Astrocyte of the cerebellum (primary cell): ENCODE measurements at regions not wholly inside any gene's neighbourhood (a gene's known extent, or its start where the extent isn't known, plus 50 kb on each side); places are given as distances from the start of the nearest gene placed in this dataset.
A peak's percentile ranks its signal among the peaks of the same experiment; 100 is the strongest.

ENCODE experiments used
- DNase-seq: peaks from one replicate; pipeline ENCODE4 v3.0.0-alpha.2; 2011; ENCODE audit warnings: low read depth
- H3K4me3 ChIP-seq: 2 replicates; pipeline ENCODE4 v1.5.1; 2011; ENCODE audit warnings: mild to moderate bottlenecking, low read depth, low read length, moderate library complexity
- CTCF ChIP-seq: IDR thresholded peaks from 2 replicates; pipeline ENCODE4 v1.5.1; 2012; ENCODE audit warnings: low read length, low read depth, moderate library complexity, mild to moderate bottlenecking; ENCODE audit errors: missing control alignments
- in situ Hi-C: cut with HindIII; loops from 2 replicates; pipeline ENCODE4 v1.10.0; 2017; ENCODE audit warnings: low sequenced_read_pairs

GRCh38 chr4:154977228-154977627 is 196.2 kb downstream of the RBM46 start:
- TF ChIP-seq CTCF, result no peak
- no peak overlapping the region for H3K4me3 ChIP-seq
- DNase-seq, result no peak
- in situ Hi-C loops, result no loop called here

- DNase-seq, result peak; percentile 26
- H3K4me3 ChIP-seq, result no peak overlapping the region
- peak; percentile 77 for TF ChIP-seq CTCF
- in situ Hi-C loops, result no loop called here
Measured at GRCh38 chr4:154982187-154983047, 201.3 kb downstream of the RBM46 start.

GRCh38 chr4:154983714-154984113 is 202.6 kb downstream of the RBM46 start:
- no peak overlapping the region for H3K4me3 ChIP-seq
- in situ Hi-C loops, result no loop called here
- no peak for DNase-seq
- no peak for TF ChIP-seq CTCF

GRCh38 chr4:154984148-154984547 is 203.1 kb downstream of the RBM46 start:
- TF ChIP-seq CTCF, result no peak
- in situ Hi-C loops, result no loop called here
- H3K4me3 ChIP-seq, result no peak overlapping the region
- DNase-seq, result no peak

- TF ChIP-seq CTCF, result no peak
- in situ Hi-C loops, result no loop called here
- no peak for DNase-seq
- H3K4me3 ChIP-seq, result no peak overlapping the region
Measured at GRCh38 chr4:154984616-154985015, 203.5 kb downstream of the RBM46 start.

GRCh38 chr4:154985673-154986072 is 204.6 kb downstream of the RBM46 start:
- in situ Hi-C loops, result no loop called here
- DNase-seq, result no peak
- no peak overlapping the region for H3K4me3 ChIP-seq
- no peak for TF ChIP-seq CTCF
